GM06990 (cell line): ENCODE measurements at regions not wholly inside any gene's neighbourhood (a gene's known extent, or its start where the extent isn't known, plus 50 kb on each side); places are given as distances from the start of the nearest gene placed in this dataset.

Source experiments
- DNase-seq: peaks from one replicate; pipeline ENCODE4 v3.0.0-alpha.2; 2011; ENCODE audit not compliant: insufficient read length; ENCODE audit errors: extremely low read depth
- H3K27me3 ChIP-seq: replicated peaks from 2 replicates; pipeline ENCODE4 v1.6.0; 2011; ENCODE audit warnings: low read length; ENCODE audit not compliant: control insufficient read depth, insufficient read depth
- H3K36me3 ChIP-seq: 2 replicates; pipeline ENCODE4 v1.5.1; 2011; ENCODE audit warnings: low read length; ENCODE audit not compliant: control insufficient read depth, insufficient read depth
- H3K4me3 ChIP-seq: replicated peaks from 2 replicates; pipeline ENCODE4 v1.5.1; 2011; ENCODE audit warnings: low read depth, mild to moderate bottlenecking, control low read depth, low read length
- TF ChIP-seq, protein P1 (sequence below): IDR thresholded peaks from 2 replicates; pipeline ENCODE4 v1.5.1; 2011; ENCODE audit warnings: low read length, control low read depth, mild to moderate bottlenecking, inconsistent platforms; ENCODE audit not compliant: insufficient read depth, poor library complexity, severe bottlenecking

DNA sequence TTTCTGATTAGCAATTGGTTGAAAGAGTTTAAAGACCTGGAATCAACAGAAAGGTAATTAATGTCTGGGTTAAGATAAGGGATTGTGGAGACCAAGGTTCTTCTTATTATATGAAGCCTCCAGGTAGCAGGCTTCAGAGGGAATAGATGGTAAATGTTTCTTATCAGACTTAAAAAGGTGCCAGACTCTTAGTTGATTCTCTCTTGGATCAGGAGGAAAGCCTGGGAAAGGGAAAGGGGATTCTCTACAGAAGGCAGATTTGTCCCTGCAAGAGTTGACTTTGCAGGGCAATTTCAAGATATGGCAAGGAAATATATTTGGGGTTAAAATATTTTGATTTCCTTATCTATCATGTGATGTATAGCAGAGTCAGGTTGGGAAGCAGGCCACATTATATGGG, 153.1 kb upstream of the ARL4C start:
- TF ChIP-seq, protein P1, sequence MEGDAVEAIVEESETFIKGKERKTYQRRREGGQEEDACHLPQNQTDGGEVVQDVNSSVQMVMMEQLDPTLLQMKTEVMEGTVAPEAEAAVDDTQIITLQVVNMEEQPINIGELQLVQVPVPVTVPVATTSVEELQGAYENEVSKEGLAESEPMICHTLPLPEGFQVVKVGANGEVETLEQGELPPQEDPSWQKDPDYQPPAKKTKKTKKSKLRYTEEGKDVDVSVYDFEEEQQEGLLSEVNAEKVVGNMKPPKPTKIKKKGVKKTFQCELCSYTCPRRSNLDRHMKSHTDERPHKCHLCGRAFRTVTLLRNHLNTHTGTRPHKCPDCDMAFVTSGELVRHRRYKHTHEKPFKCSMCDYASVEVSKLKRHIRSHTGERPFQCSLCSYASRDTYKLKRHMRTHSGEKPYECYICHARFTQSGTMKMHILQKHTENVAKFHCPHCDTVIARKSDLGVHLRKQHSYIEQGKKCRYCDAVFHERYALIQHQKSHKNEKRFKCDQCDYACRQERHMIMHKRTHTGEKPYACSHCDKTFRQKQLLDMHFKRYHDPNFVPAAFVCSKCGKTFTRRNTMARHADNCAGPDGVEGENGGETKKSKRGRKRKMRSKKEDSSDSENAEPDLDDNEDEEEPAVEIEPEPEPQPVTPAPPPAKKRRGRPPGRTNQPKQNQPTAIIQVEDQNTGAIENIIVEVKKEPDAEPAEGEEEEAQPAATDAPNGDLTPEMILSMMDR = no peak
- H3K36me3 ChIP-seq = no peaks in the 10 kb centered on the region
- H3K27me3 ChIP-seq = no peaks in the 10 kb centered on the region
- DNase-seq = no peak
- H3K4me3 ChIP-seq = no peak overlapping the region

DNA sequence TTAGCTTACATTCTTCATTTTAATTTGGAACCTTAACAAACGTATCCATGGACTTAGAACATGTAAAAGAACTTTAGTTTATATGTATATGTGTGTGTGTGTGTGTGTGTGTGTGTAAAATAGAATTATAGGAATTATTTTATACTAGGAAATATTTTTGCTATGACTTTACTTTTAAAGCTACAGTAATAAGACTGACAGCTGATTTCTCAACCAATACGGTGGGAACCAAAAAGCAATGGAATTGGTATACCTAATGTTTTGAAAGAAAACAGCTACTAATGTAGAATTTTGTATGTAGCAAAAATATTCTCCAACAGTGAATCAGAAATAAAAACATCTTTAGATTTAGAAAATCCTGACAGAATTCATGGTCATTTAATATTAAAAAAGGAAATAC, 146.5 kb upstream of the ARL4C start:
- Histone ChIP-seq H3K4me3 (no peak overlapping the region), H3K27me3 (no peaks in the 10 kb centered on the region), H3K36me3 (no peaks in the 10 kb centered on the region)
- DNase-seq = no peak
- TF ChIP-seq, protein P1 = no peak

DNA sequence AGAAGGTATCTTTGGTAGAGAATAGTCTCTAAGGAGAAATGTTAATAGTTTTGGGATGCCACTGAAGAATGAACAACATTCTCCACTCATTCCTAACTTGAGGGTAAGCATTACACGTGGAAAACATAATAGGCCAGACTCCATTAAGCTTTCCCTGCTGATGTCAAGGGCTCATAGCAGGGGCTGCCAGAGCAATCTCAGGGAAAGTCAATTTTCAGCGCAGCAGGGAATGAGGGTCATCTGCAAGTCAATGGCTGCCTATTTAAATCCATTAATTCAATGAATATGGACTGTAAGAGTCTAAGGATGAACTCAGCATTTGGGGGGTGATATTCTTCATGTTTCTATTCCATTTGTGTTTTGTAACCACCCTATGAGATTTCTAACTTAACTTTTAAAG, 144.2 kb upstream of the ARL4C start:
- Histone ChIP-seq H3K36me3 (no peaks in the 10 kb centered on the region), H3K27me3 (no peaks in the 10 kb centered on the region), H3K4me3 (no peak overlapping the region)
- TF ChIP-seq, protein P1 = no peak
- DNase-seq = no peak

DNA sequence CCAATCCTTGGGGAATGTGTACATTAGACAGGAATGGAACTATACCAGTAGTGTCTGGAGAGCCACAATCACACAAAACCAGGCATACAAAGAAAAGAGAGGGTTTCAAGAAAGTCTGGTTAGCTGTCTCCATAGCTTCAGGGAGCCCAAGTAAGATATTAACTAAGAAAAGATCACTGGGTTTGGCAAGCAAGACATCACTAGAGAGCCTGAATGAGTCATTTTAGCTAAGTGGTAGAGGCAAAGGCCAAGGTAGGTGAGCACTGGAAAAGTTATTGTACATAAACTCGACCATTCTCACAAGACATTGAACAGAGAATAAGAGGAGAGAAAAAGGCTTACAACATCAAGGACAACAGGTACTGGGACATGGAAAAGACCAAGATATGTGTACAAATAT, 143.8 kb upstream of the ARL4C start:
- no peaks in the 10 kb centered on the region for H3K27me3 ChIP-seq
- no peaks in the 10 kb centered on the region for H3K36me3 ChIP-seq
- TF ChIP-seq, protein P1 = no peak
- H3K4me3 ChIP-seq = no peak overlapping the region
- no peak for DNase-seq

DNA sequence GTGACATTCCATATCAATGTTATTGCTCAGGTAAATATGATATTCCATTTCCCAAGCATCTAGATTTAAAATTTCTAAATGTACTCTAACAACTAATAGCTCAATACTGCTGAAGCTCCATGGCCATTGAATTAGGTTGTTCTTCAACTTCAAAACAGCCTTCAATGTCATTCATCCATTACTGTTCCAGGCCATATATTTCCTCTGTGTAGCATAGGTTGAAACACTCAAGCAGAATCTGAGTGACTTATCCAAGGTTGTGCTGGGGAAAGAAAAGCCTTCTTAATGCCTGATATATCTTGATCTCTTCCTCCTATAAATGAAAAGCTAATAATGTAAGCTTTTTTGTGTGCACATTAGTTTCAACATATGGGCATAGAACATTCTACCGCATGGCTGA, 142.1 kb upstream of the ARL4C start:
- Histone ChIP-seq H3K27me3 (no peaks in the 10 kb centered on the region), H3K4me3 (no peak overlapping the region), H3K36me3 (no peaks in the 10 kb centered on the region)
- TF ChIP-seq, protein P1 = no peak
- no peak for DNase-seq

DNA sequence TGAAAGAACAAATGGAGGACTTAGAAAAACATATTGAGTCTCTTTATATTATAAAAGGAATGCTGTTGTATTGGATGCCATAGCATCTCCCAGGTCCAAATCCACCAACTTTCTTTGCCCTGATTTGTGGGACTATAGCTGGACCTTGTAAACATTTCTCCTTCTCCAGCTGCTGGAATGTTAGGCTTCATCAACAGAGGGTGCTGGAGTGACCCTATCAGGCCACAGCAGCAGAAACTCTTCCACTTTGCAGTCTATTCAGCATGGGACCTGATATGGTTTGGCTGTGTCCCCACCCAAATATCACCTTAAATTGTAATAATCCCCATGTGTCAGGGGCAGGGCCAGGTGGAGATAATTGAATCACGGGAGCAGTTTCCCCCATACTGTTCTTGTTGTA, 138.4 kb upstream of the ARL4C start:
- no peak overlapping the region for H3K4me3 ChIP-seq
- H3K27me3 ChIP-seq = no peaks in the 10 kb centered on the region
- DNase-seq = no peak
- TF ChIP-seq, protein P1 = no peak
- no peaks in the 10 kb centered on the region for H3K36me3 ChIP-seq
